HCT116 (cell line): ENCODE measurements at regions not wholly inside any gene's neighbourhood (a gene's known extent, or its start where the extent isn't known, plus 50 kb on each side); places are given as distances from the start of the nearest gene placed in this dataset.

Experiments
- ATAC-seq: fragments of 200-7000 bp; cut with Tn5 transposase; 2 replicates; pipeline ENCODE4 v1.9.1; 2020; ENCODE audit warnings: mild to moderate bottlenecking, moderate library complexity
- BruUV-seq: library from RNA; stranded (reverse); fragments of 400-500 nt; replicated peaks from 2 replicates; lab custom pipeline; 2021; lab: Mats Ljungman, UMichigan
- CTCF ChIA-PET: fragments of 300-600 bp; sonication (Branson Sonifier 250); formaldehyde crosslinking; loops from one replicate; lab custom pipeline; 2021; ENCODE audit warnings: antibody characterized with exemption; lab: Charles Lee
- POLR2A ChIA-PET: fragments of 300-600, 350-600 bp; sonication (Branson Sonifier 250); formaldehyde crosslinking; loops from one replicate; lab custom pipeline; 2021; ENCODE audit warnings: antibody characterized with exemption; lab: Charles Lee
- RAD21 ChIA-PET, 2 experiments: fragments of 300-600 bp; sonication (Branson Sonifier 250); formaldehyde crosslinking; loops; one replicate each; lab custom pipeline; 2023; ENCODE audit warnings: low total read pairs in 2 of 2; ENCODE audit not compliant: uncharacterized antibody in 2 of 2, unreplicated experiment in 2 of 2, low non-redundant PET in 1 of 2; lab: Charles Lee
- DNase-seq: peaks from one replicate; pipeline ENCODE4 v3.0.0-alpha.2; 2010; ENCODE audit warnings: low read depth, low spot score
- H2AFZ ChIP-seq: fragments of 200-600 bp; shearing (Covaris generic), sonication (generic); 2 replicates; pipeline ENCODE4 v1.6.1; 2017; ENCODE audit warnings: low read depth, mixed run types, mixed read lengths, antibody characterized with exemption, low read length; ENCODE audit not compliant: poor library complexity, severe bottlenecking
- H3K27ac ChIP-seq: 2 replicates; pipeline ENCODE4 v1.5.1; 2012; ENCODE audit warnings: low read depth, low read length
- H3K27me3 ChIP-seq: fragments of 200-600 bp; sonication (generic); 2 replicates; pipeline ENCODE4 v1.6.1; 2016; ENCODE audit warnings: mixed run types, low read length, mixed read lengths; ENCODE audit not compliant: insufficient read depth
- H3K36me3 ChIP-seq, 2 experiments: fragments of 200-500 bp in 1 of 2; fragments of 200-600 bp in 1 of 2; sonication (Bioruptor generic) in 1 of 2; sonication (generic) in 1 of 2; 2 replicates each; pipeline versions ENCODE4 v1.5.1 to v1.6.1; 2014 to 2016; ENCODE audit warnings: low read length in 2 of 2, inconsistent platforms in 1 of 2, mixed read lengths in 1 of 2, mixed run types in 1 of 2; ENCODE audit not compliant: insufficient read depth in 2 of 2, control insufficient read depth in 1 of 2
- H3K4me1 ChIP-seq, 2 experiments: fragments of 200-600 bp in 1 of 2; sonication (generic) in 1 of 2; 2 replicates each; pipeline versions ENCODE4 v1.5.1 to v1.6.1; 2012 to 2017; ENCODE audit warnings: low read length in 2 of 2, inconsistent platforms in 1 of 2, mild to moderate bottlenecking in 1 of 2, mixed read lengths in 1 of 2, mixed run types in 1 of 2, moderate library complexity in 1 of 2; ENCODE audit not compliant: insufficient read depth in 2 of 2, control insufficient read depth in 1 of 2
- H3K4me2 ChIP-seq: fragments of 200-600 bp; sonication (generic); 2 replicates; pipeline ENCODE4 v1.6.1; 2017; ENCODE audit warnings: mixed run types, low read length, mixed read lengths
- H3K4me3 ChIP-seq, 2 experiments: fragments of 200-600 bp in 1 of 2; sonication (generic) in 1 of 2; replicated peaks in 1 of 2; 2 replicates each; pipeline ENCODE4 v1.5.1; 2011 to 2016; ENCODE audit warnings: low read length in 2 of 2, control low read depth in 1 of 2, low read depth in 1 of 2, mild to moderate bottlenecking in 1 of 2, mixed read lengths in 1 of 2, mixed run types in 1 of 2
- H3K79me2 ChIP-seq: fragments of 200-600 bp; sonication (generic); 2 replicates; pipeline ENCODE4 v1.6.1; 2017; ENCODE audit warnings: mild to moderate bottlenecking, mixed run types, low read length, moderate library complexity, mixed read lengths; ENCODE audit not compliant: insufficient read depth
- H3K9ac ChIP-seq: fragments of 200-600 bp; sonication (generic); 2 replicates; pipeline ENCODE4 v1.6.1; 2016; ENCODE audit warnings: low read length, mixed read lengths
- H3K9me2 ChIP-seq: fragments of 200-600 bp; sonication (generic), shearing (Covaris generic); 2 replicates; pipeline ENCODE4 v1.6.1; 2017; ENCODE audit warnings: mixed run types, mild to moderate bottlenecking, moderate library complexity; ENCODE audit not compliant: insufficient read depth
- H3K9me3 ChIP-seq, 2 experiments: fragments of 200-500 bp in 1 of 2; fragments of 200-600 bp in 1 of 2; sonication (Bioruptor generic) in 1 of 2; sonication (generic) in 1 of 2; 2 replicates each; pipeline ENCODE4 v1.6.1; 2014 to 2017; ENCODE audit warnings: low read length in 2 of 2, mixed read lengths in 2 of 2, inconsistent platforms in 1 of 2, low read depth in 1 of 2, mild to moderate bottlenecking in 1 of 2, mixed run types in 1 of 2, moderate library complexity in 1 of 2; ENCODE audit not compliant: control insufficient read depth in 1 of 2, insufficient read depth in 1 of 2
- H4K20me1 ChIP-seq: fragments of 200-600 bp; sonication (generic), shearing (Covaris generic); 2 replicates; pipeline ENCODE4 v1.6.1; 2017; ENCODE audit warnings: mixed run types, mild to moderate bottlenecking, moderate library complexity; ENCODE audit not compliant: insufficient read depth
- ATF3 ChIP-seq: IDR thresholded peaks from 2 replicates; pipeline ENCODE4 v1.6.1; 2012
- CTCF ChIP-seq, 3 experiments: fragments of 200-600 bp in 1 of 3; sonication (generic) in 1 of 3; IDR thresholded peaks in 2 of 3; conservative IDR thresholded peaks in 1 of 3; 2 replicates each; pipeline ENCODE4 v1.5.1; 2012 to 2017; ENCODE audit warnings: low read depth in 2 of 3, low read length in 2 of 3, antibody characterized with exemption in 1 of 3, borderline replicate concordance in 1 of 3, control low read depth in 1 of 3, mild to moderate bottlenecking in 1 of 3, mixed read lengths in 1 of 3, mixed run types in 1 of 3, moderate library complexity in 1 of 3; ENCODE audit not compliant: insufficient read depth in 1 of 3
- ELF1 ChIP-seq: IDR thresholded peaks from 2 replicates; pipeline ENCODE4 v1.6.1; 2012; ENCODE audit warnings: low read depth, borderline replicate concordance
- EZH2 ChIP-seq: fragments of 200-600 bp; sonication (generic); IDR thresholded peaks from 2 replicates; pipeline ENCODE4 v1.6.1; 2017; ENCODE audit warnings: antibody characterized with exemption, mixed run types
- FOSL1 ChIP-seq: IDR thresholded peaks from 2 replicates; pipeline ENCODE4 v1.6.1; 2012; ENCODE audit warnings: low read depth
- JUND ChIP-seq: IDR thresholded peaks from 2 replicates; pipeline ENCODE4 v1.6.1; 2012
- POLR2A ChIP-seq: IDR thresholded peaks from 2 replicates; pipeline ENCODE4 v1.7.0; 2011; ENCODE audit warnings: borderline replicate concordance; ENCODE audit not compliant: insufficient read depth, insufficient read length; ENCODE audit errors: extremely low read depth
- POLR2AphosphoS5 ChIP-seq: IDR thresholded peaks from 2 replicates; pipeline ENCODE4 v1.6.1; 2011; ENCODE audit warnings: mild to moderate bottlenecking, low read depth, low read length, moderate library complexity
- RAD21 ChIP-seq: IDR thresholded peaks from 2 replicates; pipeline ENCODE4 v1.6.1; 2012; ENCODE audit warnings: low read depth, mild to moderate bottlenecking
- SIN3A ChIP-seq: IDR thresholded peaks from 2 replicates; pipeline ENCODE4 v1.6.1; 2012; ENCODE audit warnings: low read depth
- SP1 ChIP-seq: IDR thresholded peaks from 2 replicates; pipeline ENCODE4 v1.6.1; 2012; ENCODE audit warnings: low read depth
- SRF ChIP-seq: IDR thresholded peaks from 2 replicates; pipeline ENCODE4 v1.6.1; 2012; ENCODE audit warnings: low read depth
- TCF7L2 ChIP-seq: IDR thresholded peaks from 2 replicates; pipeline ENCODE4 v1.7.0; 2011; ENCODE audit warnings: borderline replicate concordance, inconsistent platforms; ENCODE audit not compliant: insufficient read depth, insufficient read length; ENCODE audit errors: extremely low read depth
- ZBTB33 ChIP-seq: IDR thresholded peaks from 2 replicates; pipeline ENCODE4 v1.6.1; 2011; ENCODE audit warnings: mild to moderate bottlenecking, low read length, moderate library complexity; ENCODE audit not compliant: insufficient replicate concordance; ENCODE audit errors: extremely low read depth
- ZFX ChIP-seq: fragments of 450-650 bp; IDR thresholded peaks from 2 replicates; pipeline ENCODE4 v1.6.1; 2017
- intact Hi-C: fragments of 100-400 bp; cut with micrococcal nuclease; formaldehyde crosslinking; loops from 2 replicates; pipeline ENCODE4 v1.10.0; 2022
- TF ChIP-seq, protein P1 (sequence below): IDR thresholded peaks from 2 replicates; pipeline ENCODE4 v1.6.1; 2012

- ChIA-PET CTCF (no interaction called here), POLR2A (no interaction called here)
- intact Hi-C loops = no loop called here
Observed at GRCh38 chr2:15827001-15827400, 113.3 kb upstream of the MYCN start.

GRCh38 chr2:15828576-15828975 is 111.8 kb upstream of the MYCN start:
- intact Hi-C loops = no loop called here
- no TSS peak for BruUV-seq
- ChIA-PET POLR2A (no interaction called here), CTCF (no interaction called here), RAD21 (no interaction called here)
- Histone ChIP-seq H3K9me2 (no peaks in the 10 kb centered on the region), H3K27ac (no peak overlapping the region), H3K4me3 (no peak overlapping the region), H3K79me2 (no peaks in the 10 kb centered on the region), H4K20me1 (no peaks in the 10 kb centered on the region), H3K9me3 (no peaks in the 10 kb centered on the region), H3K27me3 (0 out of 2 replicates have a peak, but pooled peaks cover 3% of the 10 kb centered on the region), H2AFZ (no peak overlapping the region), H3K9ac (no peak overlapping the region), H3K4me2 (no peak overlapping the region), H3K4me1 (no peaks in the 10 kb centered on the region), H3K36me3 (no peaks in the 10 kb centered on the region)
- DNase-seq (no peak), ATAC-seq (no peak)
- TF ChIP-seq EZH2 (no peak), FOSL1 (no peak), TCF7L2 (no peak), POLR2A (no peak), SIN3A (no peak), RAD21 (no peak), ZFX (no peak), ZBTB33 (no peak), ATF3 (no peak), SRF (no peak), ELF1 (no peak), POLR2AphosphoS5 (no peak), JUND (no peak), SP1 (no peak)
- TF ChIP-seq, protein P1, sequence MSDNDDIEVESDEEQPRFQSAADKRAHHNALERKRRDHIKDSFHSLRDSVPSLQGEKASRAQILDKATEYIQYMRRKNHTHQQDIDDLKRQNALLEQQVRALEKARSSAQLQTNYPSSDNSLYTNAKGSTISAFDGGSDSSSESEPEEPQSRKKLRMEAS = no peak

More at GRCh38 chr2:15827001-15827400, 113.3 kb upstream of the MYCN start:
- Histone ChIP-seq H3K4me1 (no peaks in the 10 kb centered on the region), H3K79me2 (no peaks in the 10 kb centered on the region), H3K9ac (no peak overlapping the region), H2AFZ (no peak overlapping the region), H3K9me3 (no peaks in the 10 kb centered on the region), H3K9me2 (no peaks in the 10 kb centered on the region), H3K27me3 (no peaks in the 10 kb centered on the region), H3K27ac (no peak overlapping the region), H3K4me2 (no peak overlapping the region), H3K4me3 (no peak overlapping the region), H4K20me1 (no peaks in the 10 kb centered on the region), H3K36me3 (no peaks in the 10 kb centered on the region)
- DNase-seq = no peak
- RAD21 ChIA-PET = no interaction called here
- TF ChIP-seq CTCF (IDR thresholded peaks at IDR 0.05 in 2 of 3, conservative IDR thresholded peaks at IDR 0.05 in 1 of 3; ENCODE audit: borderline replicate concordance in 1 of 3, insufficient read depth in 1 of 3, low read depth in 2 of 3, low read length in 2 of 3) = no peak
- no peak for ATAC-seq
- no TSS peak for BruUV-seq
